ENCODE measurements at regions not wholly inside any gene's neighbourhood (a gene's known extent, or its start where the extent isn't known, plus 50 kb on each side); places are given as distances from the start of the nearest gene placed in this dataset.
"Not testable (repeated sequence)": the region's sequence is repeated elsewhere in the genome, so short reads cannot be mapped to it uniquely, and the experiment has no call there.

- H3K9me3 ChIP-seq (ENCODE audit: control insufficient read depth in 5 of 5, low read length in 5 of 5), result peaks cover 0 to 7% (median 0%) of the 10 kb centered on the region in 5 donors
- no peak overlapping the region for H3K4me3 ChIP-seq (ENCODE audit: low read depth in 1 of 5, low read length in 5 of 5)
- no peak overlapping the region for H3K27ac ChIP-seq (ENCODE audit: low read depth, low read length)
- no peak overlapping the region for H3K9ac ChIP-seq (ENCODE audit: low read length in 5 of 5)
- no peaks in the 10 kb centered on the region for H3K36me3 ChIP-seq (ENCODE audit: control insufficient read depth in 5 of 5, insufficient read depth in 5 of 5, low read length in 5 of 5)
- H3K27me3 ChIP-seq (ENCODE audit: control insufficient read depth in 5 of 5, insufficient read depth in 4 of 5, low read length in 5 of 5), result no peaks in the 10 kb centered on the region
- H3K4me1 ChIP-seq (ENCODE audit: control insufficient read depth in 5 of 5, insufficient read depth in 5 of 5, low read length in 5 of 5), result peaks cover 3 to 22% (median 17%) of the 10 kb centered on the region in 5 donors
Measured at GRCh38 chr4:128657638-128658037, 151.9 kb upstream of the JADE1 start.

- H3K36me3 ChIP-seq (ENCODE audit: control insufficient read depth in 5 of 5, insufficient read depth in 5 of 5, low read length in 5 of 5), result no peaks in the 10 kb centered on the region
- H3K4me1 ChIP-seq (ENCODE audit: control insufficient read depth in 5 of 5, insufficient read depth in 5 of 5, low read length in 5 of 5), result peaks cover 0 to 12% (median 5%) of the 10 kb centered on the region in 5 donors
- H3K9me3 ChIP-seq (ENCODE audit: control insufficient read depth in 5 of 5, low read length in 5 of 5), result peaks cover 0 to 7% (median 0%) of the 10 kb centered on the region in 5 donors
- no peaks in the 10 kb centered on the region for H3K27me3 ChIP-seq (ENCODE audit: control insufficient read depth in 5 of 5, insufficient read depth in 4 of 5, low read length in 5 of 5)
- H3K27ac ChIP-seq (ENCODE audit: low read depth, low read length), result no peak overlapping the region
- H3K4me3 ChIP-seq (ENCODE audit: low read depth in 1 of 5, low read length in 5 of 5), result no peak overlapping the region
- no peak overlapping the region for H3K9ac ChIP-seq (ENCODE audit: low read length in 5 of 5)
Measured at GRCh38 chr4:128654465-128654864, 155.0 kb upstream of the JADE1 start.

DNA sequence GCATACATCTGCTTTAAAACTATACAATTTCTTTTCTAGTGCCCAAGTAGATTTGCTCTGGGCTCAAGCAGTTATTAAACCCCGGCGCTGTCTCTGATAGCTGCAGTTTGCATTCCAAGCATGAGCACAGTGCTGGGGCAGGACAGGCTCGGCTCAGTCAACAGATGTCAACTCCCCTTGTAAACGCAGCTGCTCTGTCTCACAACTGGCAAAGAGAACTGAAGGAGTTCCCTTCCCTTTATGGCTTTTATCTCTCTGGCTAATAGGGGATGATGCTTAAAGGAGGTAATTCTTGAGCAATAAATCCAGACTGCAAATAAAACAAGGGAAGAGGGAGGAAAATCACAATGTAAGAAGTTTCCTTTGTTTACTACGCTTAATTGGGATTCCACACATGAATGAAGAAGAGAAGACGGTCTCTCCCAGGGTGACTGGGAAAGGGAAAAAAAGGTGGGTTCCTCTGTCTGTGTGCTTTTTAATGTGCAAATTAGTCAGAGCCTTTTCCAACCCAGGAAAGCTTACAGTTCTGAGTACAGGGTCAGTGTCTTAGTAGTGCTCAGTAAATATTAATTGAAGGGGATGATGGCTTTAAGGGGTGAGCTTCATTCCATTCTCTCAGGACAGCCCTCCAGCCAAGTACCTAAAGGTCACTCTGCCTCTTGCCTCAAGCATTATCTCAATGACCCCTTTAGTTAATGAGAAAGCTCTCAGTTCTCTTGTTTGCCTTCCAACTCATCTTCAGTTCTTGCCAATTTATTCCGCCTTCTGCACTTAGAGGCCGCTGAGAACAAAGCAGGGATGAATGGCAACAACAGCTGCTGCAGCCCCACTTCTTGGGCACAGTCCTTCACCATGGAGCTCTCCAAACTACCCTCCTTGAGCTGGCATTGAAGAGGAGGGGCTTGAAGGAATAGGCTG lies 155.7 kb upstream of the JADE1 start:
- H3K9ac ChIP-seq (ENCODE audit: low read length in 5 of 5), result no peak overlapping the region

DNA sequence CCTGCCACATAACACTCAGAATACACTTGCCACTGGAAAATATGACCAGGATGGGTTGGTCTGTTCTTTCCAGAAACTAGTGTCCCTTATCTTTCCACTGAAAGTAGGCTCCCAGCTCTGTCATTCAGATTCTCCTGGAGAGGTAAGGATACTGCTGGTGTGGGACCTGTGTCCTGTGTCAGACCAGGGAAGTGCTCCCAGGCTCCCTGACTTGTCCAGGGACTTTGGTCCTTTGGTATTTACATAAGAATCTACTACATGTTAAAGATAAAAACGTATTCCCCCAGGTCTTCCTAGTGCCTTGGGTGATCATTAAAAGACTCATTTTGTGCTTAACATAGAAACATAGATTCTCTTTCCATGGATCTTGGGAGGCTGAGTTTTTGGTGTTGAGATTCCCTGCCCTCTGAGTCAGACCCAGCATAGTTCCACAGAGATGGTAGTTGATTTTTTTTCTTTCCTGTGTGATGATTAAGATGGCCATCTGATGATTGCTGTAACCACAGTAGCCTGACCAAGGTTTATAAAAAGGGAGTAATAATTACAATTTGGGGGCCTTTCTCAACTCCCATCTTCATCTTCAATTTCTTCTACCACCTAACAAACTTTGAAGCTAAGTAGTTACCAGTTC lies 159.8 kb upstream of the JADE1 start:
- Histone ChIP-seq H3K9ac (ENCODE audit: low read length in 5 of 5) (no peak overlapping the region), H3K36me3 (ENCODE audit: control insufficient read depth in 5 of 5, insufficient read depth in 5 of 5, low read length in 5 of 5) (no peaks in the 10 kb centered on the region), H3K4me3 (ENCODE audit: low read depth in 1 of 5, low read length in 5 of 5) (no peak overlapping the region), H3K4me1 (ENCODE audit: control insufficient read depth in 5 of 5, insufficient read depth in 5 of 5, low read length in 5 of 5) (no peaks in the 10 kb centered on the region), H3K27me3 (ENCODE audit: control insufficient read depth in 5 of 5, insufficient read depth in 4 of 5, low read length in 5 of 5) (no peaks in the 10 kb centered on the region), H3K27ac (ENCODE audit: low read depth, low read length) (no peak overlapping the region), H3K9me3 (ENCODE audit: control insufficient read depth in 5 of 5, low read length in 5 of 5) (peaks cover 0 to 5% (median 0%) of the 10 kb centered on the region in 5 donors)

More for the DNA sequence above, 155.7 kb upstream of the JADE1 start:
- Histone ChIP-seq H3K4me3 (ENCODE audit: low read depth in 1 of 5, low read length in 5 of 5) (no peak overlapping the region), H3K4me1 (ENCODE audit: control insufficient read depth in 5 of 5, insufficient read depth in 5 of 5, low read length in 5 of 5) (peaks cover 0 to 11% (median 5%) of the 10 kb centered on the region in 5 donors), H3K27ac (ENCODE audit: low read depth, low read length) (no peak overlapping the region), H3K27me3 (ENCODE audit: control insufficient read depth in 5 of 5, insufficient read depth in 4 of 5, low read length in 5 of 5) (no peaks in the 10 kb centered on the region), H3K36me3 (ENCODE audit: control insufficient read depth in 5 of 5, insufficient read depth in 5 of 5, low read length in 5 of 5) (no peaks in the 10 kb centered on the region), H3K9me3 (ENCODE audit: control insufficient read depth in 5 of 5, low read length in 5 of 5) (peaks cover 0 to 7% (median 0%) of the 10 kb centered on the region in 5 donors)

DNA sequence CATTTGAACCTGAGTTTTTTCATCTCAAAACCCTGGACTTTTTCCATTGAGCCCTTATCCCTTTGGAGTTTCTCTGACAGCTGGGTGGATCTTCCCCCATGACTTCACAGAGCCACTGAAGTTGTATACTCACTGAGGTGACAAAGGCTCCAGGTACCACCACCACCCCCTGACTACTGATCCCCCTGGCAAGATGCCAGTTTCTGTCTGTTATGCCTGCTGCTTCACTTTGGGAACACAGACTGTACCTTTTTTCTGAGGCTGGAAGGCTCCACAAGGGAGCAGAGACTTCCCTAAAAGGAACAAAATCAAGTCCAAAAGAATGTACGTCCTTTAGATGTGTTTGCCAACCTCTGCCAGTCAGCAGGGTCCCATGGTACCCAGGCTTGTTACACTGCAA lies 160.3 kb upstream of the JADE1 start:
- peaks cover 0 to under 1% (median 0%) of the 10 kb centered on the region in 5 donors for H3K9me3 ChIP-seq (ENCODE audit: control insufficient read depth in 5 of 5, low read length in 5 of 5)
- H3K4me3 ChIP-seq (ENCODE audit: low read depth in 1 of 5, low read length in 5 of 5), result no peak overlapping the region
- no peaks in the 10 kb centered on the region for H3K4me1 ChIP-seq (ENCODE audit: control insufficient read depth in 5 of 5, insufficient read depth in 5 of 5, low read length in 5 of 5)
- no peak overlapping the region for H3K27ac ChIP-seq (ENCODE audit: low read depth, low read length)
- H3K27me3 ChIP-seq (ENCODE audit: control insufficient read depth in 5 of 5, insufficient read depth in 4 of 5, low read length in 5 of 5), result no peaks in the 10 kb centered on the region
- H3K36me3 ChIP-seq (ENCODE audit: control insufficient read depth in 5 of 5, insufficient read depth in 5 of 5, low read length in 5 of 5), result no peaks in the 10 kb centered on the region
- H3K9ac ChIP-seq (ENCODE audit: low read length in 5 of 5), result no peak overlapping the region

DNA sequence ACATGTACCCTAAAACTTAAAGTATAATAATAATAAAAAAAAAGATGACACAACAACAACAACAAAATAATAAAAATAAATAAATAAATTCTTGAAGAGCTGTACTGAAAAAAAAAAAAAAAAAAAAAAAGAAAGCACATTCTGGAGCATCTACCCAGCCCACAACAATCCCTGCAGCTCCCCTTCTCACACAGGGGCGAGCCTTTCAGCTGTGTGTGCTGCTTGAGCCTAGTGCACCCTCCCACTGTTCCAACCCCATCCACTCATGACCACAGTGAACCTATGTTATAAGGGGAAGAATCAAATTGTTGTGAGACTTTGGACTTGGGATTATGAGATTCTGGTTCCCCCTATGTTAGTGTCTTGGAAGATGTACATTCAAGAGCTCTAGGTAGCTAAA lies 161.5 kb upstream of the JADE1 start:
- no peak overlapping the region for H3K27ac ChIP-seq (ENCODE audit: low read depth, low read length)
- H3K9me3 ChIP-seq (ENCODE audit: control insufficient read depth in 5 of 5, low read length in 5 of 5), result no peaks in the 10 kb centered on the region
- no peaks in the 10 kb centered on the region for H3K4me1 ChIP-seq (ENCODE audit: control insufficient read depth in 5 of 5, insufficient read depth in 5 of 5, low read length in 5 of 5)
- H3K36me3 ChIP-seq (ENCODE audit: control insufficient read depth in 5 of 5, insufficient read depth in 5 of 5, low read length in 5 of 5), result no peaks in the 10 kb centered on the region
- no peak overlapping the region for H3K9ac ChIP-seq (ENCODE audit: low read length in 5 of 5)
- H3K4me3 ChIP-seq (ENCODE audit: low read depth in 1 of 5, low read length in 5 of 5), result no peak overlapping the region
- no peaks in the 10 kb centered on the region for H3K27me3 ChIP-seq (ENCODE audit: control insufficient read depth in 5 of 5, insufficient read depth in 4 of 5, low read length in 5 of 5)

DNA sequence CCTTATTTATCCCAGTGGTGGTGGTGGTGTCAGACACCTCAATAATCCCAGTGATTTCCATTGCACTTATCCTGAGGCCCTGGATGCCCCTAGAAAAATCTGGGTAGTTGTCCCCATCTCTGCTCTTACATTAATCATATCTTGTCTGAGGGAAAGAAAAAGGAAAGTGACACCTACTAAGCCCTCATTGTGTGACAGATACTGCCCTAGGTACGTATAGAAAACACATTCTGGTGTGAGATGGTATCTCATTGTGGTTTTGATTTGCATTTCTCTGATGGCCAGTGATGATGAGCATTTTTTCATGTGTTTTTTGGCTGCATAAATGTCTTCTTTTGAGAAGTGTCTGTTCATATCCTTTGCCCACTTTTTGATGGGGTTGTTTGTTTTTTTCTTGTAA lies 162.6 kb upstream of the JADE1 start:
- not testable (repeated sequence) for H3K36me3 ChIP-seq (ENCODE audit: control insufficient read depth in 5 of 5, insufficient read depth in 5 of 5, low read length in 5 of 5); H3K9me3 ChIP-seq (ENCODE audit: control insufficient read depth in 5 of 5, low read length in 5 of 5); H3K4me3 ChIP-seq (ENCODE audit: low read depth in 1 of 5, low read length in 5 of 5); H3K4me1 ChIP-seq (ENCODE audit: control insufficient read depth in 5 of 5, insufficient read depth in 5 of 5, low read length in 5 of 5); H3K9ac ChIP-seq (ENCODE audit: low read length in 5 of 5); H3K27ac ChIP-seq (ENCODE audit: low read depth, low read length); H3K27me3 ChIP-seq (ENCODE audit: control insufficient read depth in 5 of 5, insufficient read depth in 4 of 5, low read length in 5 of 5)

DNA sequence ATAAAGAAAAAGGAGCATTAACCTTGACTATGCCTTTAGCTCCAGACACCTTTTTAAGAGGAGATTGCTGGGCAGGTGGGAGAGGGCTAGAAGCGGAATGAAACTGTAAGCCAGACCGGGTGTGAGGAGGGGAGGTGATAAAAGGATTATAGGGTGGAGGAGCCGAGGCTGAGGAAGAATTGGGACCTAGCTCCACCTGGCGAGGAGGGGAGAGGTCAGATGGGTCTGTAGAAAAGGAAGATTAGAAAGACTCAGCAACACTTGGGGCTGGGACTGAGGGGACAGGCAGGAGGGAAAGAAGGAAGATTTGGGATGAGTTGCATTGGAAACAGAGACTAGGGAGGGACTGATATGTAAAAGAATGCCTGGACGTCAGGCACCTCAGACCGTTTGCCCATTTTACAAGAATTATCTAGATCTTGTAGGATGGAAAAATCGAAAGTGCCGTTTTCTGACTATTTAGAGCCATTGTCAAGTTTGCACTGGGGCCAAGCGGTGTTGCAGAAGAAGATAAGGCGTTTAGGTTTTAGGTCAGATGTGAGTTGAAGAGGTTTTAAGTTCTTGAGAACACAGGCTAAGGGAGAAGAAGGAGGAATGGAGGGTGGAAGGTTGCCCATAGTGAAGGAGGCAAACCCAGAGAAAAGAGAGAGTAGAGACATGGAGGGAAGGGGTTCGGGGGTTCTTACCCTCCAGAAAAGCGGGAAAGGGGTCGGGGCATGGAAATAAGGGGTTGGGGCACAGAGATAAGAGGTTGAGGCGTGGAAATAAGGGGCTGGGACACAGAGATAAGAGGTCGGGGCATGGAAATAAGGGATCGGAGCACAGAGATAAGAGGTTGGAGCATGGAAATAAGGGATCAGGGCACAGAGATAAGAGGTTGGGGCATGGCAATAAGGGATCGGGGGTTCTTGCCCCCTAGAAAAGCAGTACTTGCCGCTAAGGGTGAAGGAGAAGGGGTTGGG lies 164.5 kb upstream of the JADE1 start:
- H3K36me3 ChIP-seq (ENCODE audit: control insufficient read depth in 5 of 5, insufficient read depth in 5 of 5, low read length in 5 of 5); H3K9ac ChIP-seq (ENCODE audit: low read length in 5 of 5); H3K4me1 ChIP-seq (ENCODE audit: control insufficient read depth in 5 of 5, insufficient read depth in 5 of 5, low read length in 5 of 5); H3K4me3 ChIP-seq (ENCODE audit: low read depth in 1 of 5, low read length in 5 of 5); H3K9me3 ChIP-seq (ENCODE audit: control insufficient read depth in 5 of 5, low read length in 5 of 5); H3K27me3 ChIP-seq (ENCODE audit: control insufficient read depth in 5 of 5, insufficient read depth in 4 of 5, low read length in 5 of 5); H3K27ac ChIP-seq (ENCODE audit: low read depth, low read length): not testable (repeated sequence)

- H3K9me3 ChIP-seq (ENCODE audit: control insufficient read depth in 5 of 5, low read length in 5 of 5); H3K9ac ChIP-seq (ENCODE audit: low read length in 5 of 5); H3K27me3 ChIP-seq (ENCODE audit: control insufficient read depth in 5 of 5, insufficient read depth in 4 of 5, low read length in 5 of 5); H3K4me3 ChIP-seq (ENCODE audit: low read depth in 1 of 5, low read length in 5 of 5); H3K27ac ChIP-seq (ENCODE audit: low read depth, low read length); H3K36me3 ChIP-seq (ENCODE audit: control insufficient read depth in 5 of 5, insufficient read depth in 5 of 5, low read length in 5 of 5): not testable (repeated sequence)
- H3K4me1 ChIP-seq (ENCODE audit: control insufficient read depth in 5 of 5, insufficient read depth in 5 of 5, low read length in 5 of 5), result peaks cover 0 to 11% (median 3%) of the 10 kb centered on the region in 5 donors
Measured at GRCh38 chr4:128644107-128644506, 165.4 kb upstream of the JADE1 start.
